ENCODE measurements at regions not wholly inside any gene's neighbourhood (a gene's known extent, or its start where the extent isn't known, plus 50 kb on each side); places are given as distances from the start of the nearest gene placed in this dataset.
A peak's percentile ranks its signal among the peaks of the same experiment; 100 is the strongest.
"Not testable (repeated sequence)": the region's sequence is repeated elsewhere in the genome, so short reads cannot be mapped to it uniquely, and the experiment has no call there.

DNA sequence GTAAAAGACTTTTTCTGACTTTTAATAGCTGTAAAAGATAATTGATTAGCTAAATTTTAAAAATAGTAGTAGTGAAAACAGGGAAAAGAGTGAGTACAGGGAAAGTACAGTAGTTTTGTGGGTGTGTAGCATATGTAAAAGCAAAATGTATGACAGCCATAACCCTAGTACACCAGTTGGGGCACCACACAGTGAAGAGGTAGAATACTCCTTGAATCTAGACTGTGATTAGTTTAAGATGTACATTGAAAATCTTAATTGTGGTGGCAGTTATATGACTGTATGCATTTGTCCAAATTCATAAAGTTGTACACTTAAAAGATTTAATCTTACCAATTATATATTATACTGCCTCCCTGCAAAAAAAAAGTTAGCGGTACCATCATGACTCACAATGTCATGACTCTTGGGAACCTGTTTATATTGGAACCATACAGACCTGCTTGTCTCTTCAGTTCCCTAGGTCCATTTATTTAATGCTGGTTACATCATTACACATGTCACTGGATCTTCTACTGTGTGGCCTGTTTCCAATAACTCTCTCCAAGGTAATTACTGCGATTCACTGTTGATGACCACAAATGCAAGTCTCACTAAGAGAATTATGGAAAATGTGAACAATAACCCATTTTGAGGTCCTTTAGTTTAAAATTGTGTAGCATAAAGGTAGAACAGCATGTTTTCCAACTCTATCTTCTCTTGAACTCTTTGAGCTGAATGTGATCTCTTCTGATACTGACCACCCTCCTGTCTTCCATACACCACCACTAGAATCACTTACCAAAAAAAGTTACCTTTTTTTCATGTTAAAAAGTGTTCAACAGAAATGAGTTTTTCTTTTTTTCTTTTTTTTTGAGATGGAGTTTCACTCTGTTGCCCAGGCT lies 264.2 kb upstream of the AMIGO2 start:
- no peak for DNase-seq

DNA sequence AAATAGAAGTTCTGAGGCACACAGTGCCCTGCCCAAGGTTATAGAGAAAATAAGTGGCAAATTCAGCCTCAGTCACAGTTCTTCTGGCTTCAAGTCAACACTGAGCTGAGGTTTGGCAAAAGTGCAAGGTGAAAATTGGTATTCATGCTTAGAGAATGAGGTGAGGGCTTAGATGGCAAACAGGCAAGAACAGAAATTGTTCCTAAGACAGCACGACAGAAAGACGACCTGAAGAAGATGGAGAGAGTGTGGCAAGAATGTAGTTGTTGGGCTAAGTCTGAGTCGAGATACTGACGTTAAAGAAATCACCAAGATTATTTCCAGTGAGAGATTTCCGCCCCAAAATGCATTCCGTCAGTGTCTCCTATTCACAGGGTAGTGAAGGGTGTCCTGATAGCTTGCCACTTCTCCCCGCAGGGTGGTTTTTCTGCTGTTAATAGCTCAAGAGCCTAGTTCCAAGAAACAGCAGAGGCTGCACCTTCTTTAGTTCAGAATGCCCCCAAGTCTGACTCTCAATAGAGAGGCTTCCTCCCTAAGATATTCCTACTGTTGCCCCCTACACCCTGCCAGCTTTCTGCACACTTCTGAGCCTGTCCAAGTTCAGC lies 260.8 kb upstream of the AMIGO2 start:
- no peak for DNase-seq

DNA sequence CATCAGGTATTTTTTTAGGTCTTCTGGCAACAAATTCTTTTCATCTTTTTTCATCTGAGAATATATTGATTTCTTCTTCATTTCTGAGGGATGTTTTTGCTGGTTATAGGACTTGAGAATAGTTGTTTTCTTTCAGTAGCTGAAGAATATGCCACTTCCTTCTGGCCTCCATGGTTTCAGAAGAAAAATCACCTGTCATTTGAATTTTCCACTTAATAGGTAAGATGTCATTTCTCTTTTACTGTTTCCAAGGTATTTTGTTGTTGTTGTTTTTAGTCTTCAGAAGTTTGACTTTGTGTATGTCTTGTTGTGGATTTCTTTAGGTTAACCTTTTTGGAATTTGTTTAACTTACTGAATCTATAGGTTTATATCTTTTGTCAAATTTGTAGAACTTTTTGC lies 257.8 kb upstream of the AMIGO2 start:
- DNase-seq = no peak

DNA sequence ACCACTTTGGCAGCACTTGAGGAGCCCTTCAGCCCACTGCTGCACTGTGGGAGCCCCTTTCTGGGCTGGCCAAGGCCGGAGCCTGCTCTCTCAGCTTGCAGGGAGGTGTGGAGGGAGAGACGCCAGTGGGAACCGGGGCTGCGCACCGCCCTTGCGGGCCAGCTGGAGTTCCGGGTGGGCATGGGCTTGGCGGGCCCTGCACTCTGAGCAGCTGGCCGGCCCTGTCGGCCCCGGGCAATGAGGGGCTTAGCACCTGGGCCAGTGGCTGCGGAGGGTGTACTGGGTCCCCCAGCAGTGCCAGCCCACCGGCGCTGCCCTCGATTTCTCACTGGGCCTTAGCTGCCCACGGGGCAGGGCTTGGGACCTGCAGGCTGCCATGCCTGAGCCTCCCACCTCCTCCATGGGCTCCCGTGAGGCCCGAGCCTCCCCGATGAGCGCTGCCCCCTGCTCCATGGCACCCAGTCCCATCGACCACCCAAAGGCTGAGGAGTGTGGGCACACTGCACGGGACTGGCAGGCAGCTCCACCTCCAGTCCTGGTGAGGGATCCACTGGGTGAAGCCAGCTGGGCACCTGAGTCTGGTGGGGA lies 253.6 kb upstream of the AMIGO2 start:
- DNase-seq = not testable (repeated sequence)

DNA sequence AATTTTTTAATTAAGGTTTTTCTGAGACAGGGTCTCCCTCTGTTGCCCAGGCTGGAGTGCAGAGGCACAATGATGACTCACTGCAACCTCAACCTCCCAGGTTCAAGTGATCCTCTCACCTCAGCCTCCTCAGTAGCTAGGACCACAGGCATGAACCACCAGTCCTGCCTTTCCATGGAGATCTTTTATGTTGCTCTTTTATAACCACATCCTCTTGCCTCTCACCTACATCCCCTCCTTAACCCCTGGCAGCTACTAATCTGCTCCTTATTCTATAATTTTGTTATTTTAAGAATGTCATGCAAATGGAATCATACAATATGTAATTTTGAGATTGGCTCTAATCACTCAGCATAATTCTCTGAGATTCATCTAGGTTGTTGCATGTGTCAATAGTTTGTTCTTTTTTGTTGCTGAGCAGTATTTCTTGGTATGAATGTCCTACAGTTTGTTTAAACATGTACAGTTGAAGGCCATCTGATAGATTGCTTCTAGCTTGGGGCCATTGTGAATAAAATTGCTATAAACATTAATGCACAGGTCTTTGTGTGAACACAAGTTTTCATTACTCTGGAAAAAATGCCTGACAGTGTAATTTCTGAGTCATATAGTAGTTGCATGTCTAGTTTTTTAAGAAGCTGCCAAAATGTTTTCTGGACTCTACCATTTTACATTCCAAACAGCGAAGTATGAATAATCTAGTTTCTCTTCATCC lies 249.2 kb upstream of the AMIGO2 start:
- no peak for DNase-seq

DNA sequence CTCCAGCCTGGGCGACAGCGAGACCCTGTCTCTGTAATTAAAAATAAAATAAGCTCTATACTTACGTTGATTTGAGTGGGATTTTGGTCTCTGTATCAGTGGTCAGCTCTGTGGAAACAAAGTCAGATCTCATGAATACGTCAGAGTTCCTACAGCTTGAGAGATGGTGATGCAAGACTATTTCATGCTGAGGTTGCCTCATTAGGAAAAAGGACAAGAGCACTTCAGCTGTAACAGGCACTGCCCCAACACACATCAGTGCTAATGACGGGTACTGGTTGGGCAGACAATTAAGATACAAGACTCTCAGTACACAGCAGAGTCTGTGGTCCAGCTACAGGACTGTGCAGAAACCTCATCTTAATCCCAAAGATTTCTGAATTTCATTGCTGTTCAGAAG lies 246.4 kb upstream of the AMIGO2 start:
- DNase-seq = no peak

DNA sequence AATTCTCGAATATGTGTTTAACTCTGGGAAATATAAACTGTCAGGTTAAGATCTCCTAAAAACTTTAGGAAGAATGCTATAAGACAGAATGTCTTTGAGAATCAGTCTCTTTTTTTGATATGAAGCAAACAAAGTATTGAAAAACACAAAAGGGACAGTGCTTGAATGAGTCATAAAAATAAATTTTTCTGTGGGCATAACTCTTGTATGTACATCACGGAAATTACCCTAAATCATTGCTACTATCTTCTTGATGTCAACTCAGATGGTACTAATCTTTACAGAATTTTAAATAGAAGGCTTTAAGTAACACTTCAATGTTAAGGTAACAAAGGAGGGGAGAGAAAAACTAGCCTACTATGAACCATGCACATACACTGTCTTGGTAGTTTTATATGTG lies 244.0 kb upstream of the AMIGO2 start:
- DNase-seq = no peak

DNA sequence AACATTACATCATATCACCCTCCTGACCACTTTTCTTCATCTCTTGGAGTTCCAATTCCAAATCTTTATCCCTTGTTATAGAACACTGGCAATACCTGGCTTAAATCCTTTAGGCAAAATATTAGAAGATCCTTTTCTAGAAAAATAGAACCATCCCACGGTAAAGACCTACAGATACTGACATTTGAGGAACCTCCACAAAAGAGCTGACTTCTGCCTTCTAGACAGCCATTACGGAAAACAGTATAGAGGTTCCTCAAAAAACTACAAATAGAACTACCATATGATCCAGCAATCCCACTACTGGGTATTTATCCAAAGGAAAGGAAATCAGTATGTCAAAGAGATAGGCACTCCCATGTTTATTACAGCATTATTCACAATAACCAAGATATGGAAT lies 241.7 kb upstream of the AMIGO2 start:
- DNase-seq = no peak

DNA sequence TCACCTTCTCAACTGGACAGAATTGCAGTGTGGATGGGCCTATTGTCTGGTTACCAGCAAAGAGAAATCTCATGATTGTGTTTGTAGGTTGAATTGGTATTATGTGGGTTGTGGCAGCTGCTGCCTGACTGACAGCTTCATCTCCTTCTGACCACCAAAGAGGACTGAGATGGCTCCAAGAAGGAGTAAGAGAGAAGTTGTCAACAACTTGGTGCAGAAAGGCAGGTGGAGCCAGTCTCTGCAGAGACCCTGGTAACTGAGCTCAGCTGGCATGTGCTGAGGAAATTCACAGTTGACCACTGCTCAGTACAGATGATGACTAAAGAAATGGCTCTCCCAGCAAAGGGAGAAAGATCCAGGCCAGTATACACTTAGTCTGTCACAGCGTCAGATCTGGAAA lies 240.0 kb upstream of the AMIGO2 start:
- no peak for DNase-seq

DNA sequence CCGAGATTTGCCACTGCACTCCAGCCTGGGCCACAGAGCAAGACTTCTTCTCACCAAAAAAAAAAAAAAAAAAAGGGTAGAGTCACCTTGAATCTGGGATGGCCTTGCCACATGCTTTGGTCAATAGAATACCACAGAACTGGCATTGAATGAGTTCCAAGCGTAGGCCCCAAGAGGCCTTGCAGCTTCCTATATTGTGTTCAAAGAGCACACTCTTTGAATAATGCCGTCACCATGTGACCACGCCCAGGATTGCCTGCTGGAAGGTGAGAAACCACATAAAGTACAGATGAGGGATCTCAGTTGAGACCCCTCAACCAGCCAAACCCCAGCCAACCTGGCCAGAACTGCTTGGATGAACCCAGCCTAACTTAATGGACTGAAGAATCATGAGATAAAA lies 239.2 kb upstream of the AMIGO2 start:
- DNase-seq = no peak

DNA sequence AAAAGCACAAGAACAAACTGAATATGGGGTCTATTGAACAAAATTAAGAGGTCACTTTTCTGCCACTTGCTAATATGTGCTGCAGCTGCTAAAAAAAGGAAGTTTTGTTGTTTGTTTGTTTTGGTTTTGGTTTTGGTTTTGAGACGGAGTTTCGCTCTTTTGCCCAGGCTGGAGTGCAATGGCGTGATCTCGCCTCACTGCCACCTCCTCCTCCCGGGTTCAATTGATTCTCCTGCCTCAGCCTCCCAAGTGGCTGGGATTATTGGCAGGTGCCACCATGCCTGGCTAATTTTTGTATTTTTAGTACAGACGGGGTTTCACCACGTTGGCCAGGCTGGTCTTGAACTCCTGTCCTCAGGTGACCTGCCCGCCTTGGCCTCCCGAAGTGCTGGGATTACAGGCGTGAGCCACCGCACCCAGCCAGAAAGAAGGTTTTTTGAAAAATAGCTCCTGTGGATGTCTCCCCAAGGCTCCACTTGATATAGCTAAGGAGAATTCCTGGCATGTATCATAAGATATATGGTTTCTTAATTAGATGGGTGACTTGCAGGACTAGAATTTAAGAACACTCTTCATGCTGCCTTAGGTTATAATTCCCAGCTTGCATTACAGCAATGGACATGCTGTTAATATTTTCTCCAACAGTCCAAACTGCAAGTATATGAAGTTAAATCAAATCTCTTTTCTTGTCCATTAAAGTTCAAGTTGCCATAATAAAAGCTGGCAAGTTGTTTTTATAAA lies 237.6 kb upstream of the AMIGO2 start:
- no peak for DNase-seq

DNA sequence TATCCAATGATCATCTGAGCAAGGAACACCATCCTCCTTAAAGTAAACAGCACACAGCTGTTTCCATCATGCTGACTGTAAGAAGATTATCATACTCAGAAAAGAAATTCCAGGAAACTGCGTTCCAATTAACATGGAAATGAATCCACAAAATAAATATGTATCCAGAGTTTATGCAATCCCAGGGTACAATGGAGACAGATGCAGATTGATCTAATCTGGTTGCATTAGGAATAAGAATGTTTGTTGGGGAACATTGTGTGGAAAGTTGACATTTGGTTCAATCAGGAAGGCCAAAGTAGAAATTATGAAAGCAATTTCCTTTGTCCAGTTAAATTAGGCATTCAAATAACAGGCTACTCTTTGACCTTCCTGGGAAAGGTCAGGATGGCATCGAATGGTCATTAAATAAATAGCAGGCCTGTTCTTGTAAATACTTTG lies 236.9 kb upstream of the AMIGO2 start:
- DNase-seq = no peak

DNA sequence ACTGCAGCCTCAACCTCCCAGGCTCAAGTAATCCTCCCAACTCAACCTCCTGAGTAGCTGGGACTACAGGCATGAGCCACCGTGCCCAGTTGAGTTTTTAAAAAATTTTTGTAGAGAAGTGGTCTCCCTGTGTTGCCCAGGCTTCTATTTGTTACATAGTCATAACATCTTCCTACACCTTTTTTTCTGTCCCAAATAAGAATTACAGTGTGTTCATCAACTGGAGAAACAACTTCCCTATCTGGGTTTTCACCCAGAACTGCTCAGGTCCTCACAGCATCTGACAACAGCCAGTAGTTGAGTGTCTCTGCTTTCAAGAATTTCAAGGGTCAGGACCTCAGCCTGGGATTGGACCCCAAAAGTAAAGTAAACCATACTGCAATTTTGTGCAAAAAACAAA lies 235.2 kb upstream of the AMIGO2 start:
- no peak for DNase-seq

DNA sequence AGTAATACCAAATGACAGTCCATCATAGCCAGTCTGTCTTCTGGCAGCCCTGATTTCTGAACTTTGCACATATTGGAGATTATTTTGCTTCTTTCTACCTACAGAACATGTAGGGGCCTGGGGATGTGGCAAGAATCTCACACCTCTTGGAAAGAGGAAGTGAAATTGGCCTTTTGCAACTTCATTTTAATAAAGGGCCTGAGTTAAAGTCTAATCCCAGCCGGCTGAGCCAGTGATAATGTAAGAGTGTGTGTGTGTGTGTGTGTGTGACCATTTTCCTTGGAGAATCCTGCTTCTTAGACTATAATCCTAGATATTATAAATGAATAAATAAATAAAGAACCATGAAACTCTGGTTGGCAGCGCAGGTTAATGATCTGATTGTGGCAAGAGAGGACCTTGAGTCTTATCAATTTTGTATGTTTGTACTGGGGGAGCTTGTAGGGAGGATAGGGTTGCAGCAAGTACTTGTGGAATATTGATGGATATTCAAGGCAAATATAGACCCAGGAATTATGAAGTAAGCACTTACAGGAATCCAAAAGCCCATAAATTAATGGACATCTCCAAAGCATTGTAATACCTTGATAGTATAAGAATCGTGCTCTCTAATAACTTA lies 233.2 kb upstream of the AMIGO2 start:
- peak; percentile 29 for DNase-seq

DNA sequence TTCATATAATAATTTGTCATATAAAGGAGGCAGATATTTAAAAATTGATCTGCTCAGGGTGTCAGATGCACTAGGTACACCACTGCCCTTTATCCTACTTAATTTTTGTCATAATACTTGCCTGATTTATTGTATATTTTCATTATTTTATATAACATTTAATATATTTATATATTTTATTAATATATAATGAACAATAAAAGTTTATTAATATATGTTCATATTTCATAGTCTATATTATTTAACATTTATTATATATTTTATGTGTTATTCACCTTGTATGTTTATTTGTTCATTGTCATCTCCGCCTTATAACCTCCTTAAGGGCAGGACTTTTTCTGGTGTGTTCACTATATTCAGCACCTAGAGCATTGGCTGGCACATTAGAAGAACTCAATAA lies 232.4 kb upstream of the AMIGO2 start:
- no peak for DNase-seq

DNA sequence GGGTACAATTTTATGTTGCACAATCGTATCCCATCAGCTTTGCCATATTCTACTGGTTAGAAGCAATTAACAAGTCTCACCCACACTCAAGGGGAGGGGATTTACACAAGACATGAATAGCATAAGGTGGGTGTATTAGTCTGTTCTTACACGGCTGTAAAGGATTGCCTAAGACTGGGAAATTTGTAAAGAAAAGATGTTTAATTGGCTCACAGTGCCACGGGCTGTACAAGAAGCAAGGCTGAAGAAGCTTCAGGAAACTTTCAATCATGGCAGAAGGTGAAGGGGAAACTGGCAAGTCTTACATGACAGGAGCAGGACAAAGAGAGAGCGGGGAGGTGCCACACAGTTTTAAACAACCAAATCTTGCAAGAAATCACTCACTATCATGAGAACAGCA lies 231.8 kb upstream of the AMIGO2 start:
- DNase-seq = no peak

DNA sequence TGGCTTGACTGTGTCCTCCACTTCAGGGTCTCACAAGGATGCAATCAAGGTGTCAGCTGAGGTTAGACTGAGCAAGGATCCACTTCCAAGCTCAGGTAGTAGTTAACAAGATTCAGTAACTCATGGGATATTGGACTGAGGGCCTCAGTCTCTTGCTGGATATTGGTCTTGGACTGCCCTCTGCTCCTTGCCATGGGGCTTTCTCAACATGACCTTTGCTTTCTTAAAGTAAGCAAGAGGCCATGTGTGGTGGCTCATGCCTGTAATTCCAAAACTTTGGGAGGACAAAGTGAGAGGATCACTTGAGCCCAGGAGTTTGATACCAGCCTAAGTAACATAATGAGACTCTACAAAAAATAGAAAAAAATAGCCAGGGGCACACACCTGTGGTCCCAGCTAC lies 231.3 kb upstream of the AMIGO2 start:
- DNase-seq = no peak

DNA sequence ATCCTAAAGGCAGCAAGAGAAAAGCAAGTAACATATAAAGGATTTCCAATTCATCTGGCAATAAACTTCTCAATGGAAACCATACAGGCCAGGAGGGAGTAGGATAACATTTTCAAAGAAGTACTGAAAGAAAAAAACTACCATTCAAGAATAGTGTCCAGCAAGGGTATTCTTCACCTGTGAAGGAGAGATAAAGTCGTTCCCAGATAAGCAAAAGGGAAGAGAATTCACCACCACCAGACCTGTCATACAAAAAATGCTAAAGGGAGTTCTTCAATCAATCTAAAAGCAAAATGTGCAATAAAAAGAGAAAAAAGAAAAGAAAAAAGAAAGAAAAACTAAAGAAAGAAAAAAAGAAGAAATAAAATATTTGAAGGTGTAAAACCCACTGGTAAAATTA lies 228.9 kb upstream of the AMIGO2 start:
- no peak for DNase-seq

DNA sequence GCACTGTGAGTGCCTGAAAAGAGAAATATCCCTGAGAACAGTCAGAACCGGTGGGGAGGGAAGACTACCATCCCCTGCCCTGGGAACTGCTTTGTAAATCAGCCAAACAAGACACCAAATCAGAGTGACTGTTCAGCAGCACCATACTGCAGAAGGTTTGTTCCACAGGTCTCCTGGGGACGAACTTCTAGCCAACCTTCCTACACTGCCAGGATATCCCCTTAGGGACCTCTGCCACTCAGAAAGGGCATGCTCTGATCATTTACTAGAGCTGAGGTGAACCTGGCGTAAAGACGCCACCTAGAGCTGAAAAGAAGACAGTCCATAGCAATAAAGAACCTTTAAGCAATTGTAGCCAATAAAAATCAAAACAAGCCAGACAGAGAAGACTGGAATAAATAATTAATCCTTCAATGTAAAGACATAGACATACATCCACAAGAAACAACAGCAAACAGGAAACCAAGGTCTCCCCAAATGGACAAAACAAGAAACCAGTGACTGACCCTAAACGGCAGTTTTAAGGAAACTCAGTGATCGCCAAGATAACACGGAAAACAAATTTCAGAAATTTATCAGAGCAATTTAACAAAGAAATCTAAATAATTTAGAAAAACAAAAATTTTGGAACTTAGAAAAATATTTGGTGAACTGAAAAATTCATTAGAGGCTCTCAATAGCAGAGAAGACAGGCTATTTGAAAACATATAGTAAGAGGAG lies 228.1 kb upstream of the AMIGO2 start:
- DNase-seq = peak; percentile 70

DNA sequence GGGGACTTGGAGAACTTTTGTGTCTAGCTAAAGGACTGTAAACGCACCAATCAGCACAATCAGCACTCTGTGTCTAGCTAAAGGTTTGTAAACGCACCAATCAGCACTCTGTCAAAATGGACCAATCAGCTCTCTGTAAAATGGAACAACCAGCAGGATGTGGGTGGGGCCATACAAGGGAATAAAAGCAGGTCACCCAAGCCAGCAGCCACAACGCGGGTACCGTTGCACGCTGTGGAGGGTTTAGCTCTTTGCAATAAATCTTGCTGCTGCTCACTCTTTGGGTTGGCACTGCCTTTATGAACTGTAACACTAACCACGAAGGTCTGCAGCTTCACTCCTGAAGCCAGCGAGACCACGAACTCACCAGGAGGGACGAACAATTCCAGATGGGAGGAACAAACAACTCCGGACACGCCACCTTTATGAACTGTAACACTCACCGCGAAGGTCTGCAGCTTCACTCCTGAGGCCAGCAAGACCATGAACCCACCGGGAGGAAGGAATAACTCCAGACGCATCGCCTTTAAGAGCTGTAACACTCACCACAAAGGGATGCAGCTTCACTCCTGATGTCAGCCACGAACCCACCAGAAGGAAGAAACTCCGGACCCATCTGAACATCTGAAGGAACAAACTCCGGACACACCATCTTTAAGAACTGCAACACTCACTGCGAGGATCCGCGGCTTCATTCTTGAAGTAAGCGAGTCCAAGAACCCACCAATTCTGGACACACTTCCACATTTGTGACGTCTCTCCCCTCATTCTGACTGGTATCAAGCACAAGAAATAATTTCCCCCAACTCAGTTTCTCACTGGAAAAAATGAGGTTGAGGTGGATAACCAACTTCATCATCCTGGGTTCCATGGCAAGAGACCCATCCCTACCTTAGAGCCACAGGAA lies 227.3 kb upstream of the AMIGO2 start:
- peak; percentile 66 for DNase-seq

DNA sequence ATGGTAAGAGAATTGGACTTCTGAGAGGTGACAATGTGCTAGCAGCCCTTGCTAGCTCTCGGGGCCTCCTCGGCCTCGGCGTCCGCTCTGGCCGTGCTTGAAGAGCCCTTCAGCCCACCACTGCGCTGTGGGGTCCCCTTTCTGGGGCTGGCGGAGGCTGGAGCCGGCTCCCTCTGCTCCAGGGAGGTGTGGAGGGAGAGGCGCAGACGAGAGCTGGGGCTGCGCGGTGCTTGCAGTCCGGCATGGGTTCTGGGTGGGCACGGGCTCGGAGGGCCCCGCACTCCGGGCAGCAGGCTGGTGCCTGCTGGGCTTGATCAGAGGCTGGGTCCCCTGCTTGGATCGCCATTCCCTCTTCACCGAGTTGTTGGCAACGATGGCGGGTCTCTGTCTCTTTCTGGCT lies 226.4 kb upstream of the AMIGO2 start:
- no peak for DNase-seq
